GM18505 (cell line): ENCODE measurements at regions not wholly inside any gene's neighbourhood (a gene's known extent, or its start where the extent isn't known, plus 50 kb on each side); places are given as distances from the start of the nearest gene placed in this dataset.

Source experiments
- ATAC-seq: cut with Tn5 transposase; IDR thresholded peaks from one replicate; pipeline ENCODE4 v1.9.1; 2021; ENCODE audit not compliant: unreplicated experiment
- POLR2A ChIP-seq: IDR thresholded peaks from 4 replicates; pipeline ENCODE4 v1.6.1; 2011; ENCODE audit warnings: borderline replicate concordance; ENCODE audit not compliant: insufficient read depth, insufficient read length; ENCODE audit errors: extremely low read depth

- no peak for TF ChIP-seq POLR2A
- ATAC-seq: no peak
Observed at GRCh38 chr20:11447371-11448100, 470.2 kb upstream of the BTBD3 start.

GRCh38 chr20:11448554-11448953 lies 469.1 kb upstream of the BTBD3 start:
- TF ChIP-seq POLR2A: no peak
- ATAC-seq: no peak

- no peak for ATAC-seq
- no peak for TF ChIP-seq POLR2A
Observed at GRCh38 chr20:11451793-11452291, 465.9 kb upstream of the BTBD3 start.

GRCh38 chr20:11452326-11452725 lies 465.4 kb upstream of the BTBD3 start:
- ATAC-seq: no peak
- no peak for TF ChIP-seq POLR2A

- no peak for ATAC-seq
- no peak for TF ChIP-seq POLR2A
Observed at GRCh38 chr20:11453430-11453829, 464.3 kb upstream of the BTBD3 start.

- TF ChIP-seq POLR2A: no peak
- ATAC-seq: no peak
Observed at GRCh38 chr20:11454966-11455799, 462.5 kb upstream of the BTBD3 start.

- no peak for ATAC-seq
Observed at GRCh38 chr20:11457488-11457887, 460.2 kb upstream of the BTBD3 start.

GRCh38 chr20:11459090-11459890 lies 458.4 kb upstream of the BTBD3 start:
- no peak for ATAC-seq
- no peak for TF ChIP-seq POLR2A

More at GRCh38 chr20:11457488-11457887, 460.2 kb upstream of the BTBD3 start:
- TF ChIP-seq POLR2A: no peak

GRCh38 chr20:11467436-11467835 lies 450.3 kb upstream of the BTBD3 start:
- TF ChIP-seq POLR2A: no peak
- no peak for ATAC-seq

GRCh38 chr20:11468880-11469279 lies 448.8 kb upstream of the BTBD3 start:
- ATAC-seq: no peak
- no peak for TF ChIP-seq POLR2A

- TF ChIP-seq POLR2A: no peak
- ATAC-seq: no peak
Observed at GRCh38 chr20:11469795-11470435, 447.8 kb upstream of the BTBD3 start.

GRCh38 chr20:11473983-11474382 lies 443.7 kb upstream of the BTBD3 start:
- no peak for TF ChIP-seq POLR2A
- no peak for ATAC-seq

- no peak for ATAC-seq
- TF ChIP-seq POLR2A: no peak
Observed at GRCh38 chr20:11483697-11484096, 434.0 kb upstream of the BTBD3 start.
